HG03060 (cell line): ENCODE measurements at regions not wholly inside any gene's neighbourhood (a gene's known extent, or its start where the extent isn't known, plus 50 kb on each side); places are given as distances from the start of the nearest gene placed in this dataset.
"Not testable (repeated sequence)": the region's sequence is repeated elsewhere in the genome, so short reads cannot be mapped to it uniquely, and the experiment has no call there.

ENCODE experiments used
- ATAC-seq: cut with Tn5 transposase; IDR thresholded peaks from one replicate; pipeline ENCODE4 v1.9.1; 2021; ENCODE audit warnings: low read depth, moderate number of reproducible peaks; ENCODE audit not compliant: unreplicated experiment

GRCh38 chr10:48102410-48103146, 103.0 kb upstream of the FAM25C start:
- not testable (repeated sequence) for ATAC-seq

DNA sequence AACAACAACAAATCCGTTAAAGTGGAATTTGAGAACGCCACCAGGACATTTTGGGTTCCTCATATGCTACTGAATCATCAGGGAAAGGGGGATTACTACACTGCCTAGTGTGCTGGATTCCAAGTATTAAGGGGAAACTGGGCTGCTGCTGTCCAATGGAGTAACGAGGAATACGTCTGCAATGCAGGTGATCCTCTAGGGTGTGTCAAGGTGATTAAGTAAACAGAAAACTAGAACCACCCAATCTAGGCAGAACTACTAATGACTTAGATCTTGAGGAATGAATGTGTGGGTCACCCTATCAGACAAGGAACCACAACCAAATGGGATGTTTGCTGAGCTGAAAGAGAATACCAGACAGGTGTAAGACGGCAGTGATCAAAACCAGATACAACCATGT, 99.3 kb upstream of the FAM25C start:
- not testable (repeated sequence) for ATAC-seq

GRCh38 chr10:48090706-48091105, 91.1 kb upstream of the FAM25C start:
- not testable (repeated sequence) for ATAC-seq

- not testable (repeated sequence) for ATAC-seq
These were observed 88.5 kb upstream of the FAM25C start for GRCh38 chr10:48088087-48088486.

DNA sequence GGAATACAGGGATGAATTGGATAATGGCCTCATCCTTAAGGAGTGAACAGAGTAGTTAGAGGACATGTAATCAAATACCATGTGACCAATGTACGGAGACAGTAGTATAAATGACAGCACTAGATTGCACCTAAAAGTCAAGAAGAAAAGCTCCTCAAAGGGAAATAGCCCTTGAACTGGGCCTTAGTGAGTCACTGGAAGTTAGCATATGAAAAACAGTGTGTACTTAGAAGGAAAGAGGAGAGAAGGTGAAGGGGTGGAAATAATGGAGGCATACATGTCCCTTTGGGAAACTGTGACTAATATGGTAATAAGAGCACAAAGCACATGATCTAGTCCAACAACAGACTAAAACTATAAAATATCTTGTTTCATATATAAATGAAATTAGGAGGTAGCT, 84.9 kb upstream of the FAM25C start:
- ATAC-seq = not testable (repeated sequence)

- not testable (repeated sequence) for ATAC-seq
These were observed 71.6 kb upstream of the FAM25C start for GRCh38 chr10:48071228-48071627.

GRCh38 chr10:48063944-48064625, 64.5 kb upstream of the FAM25C start:
- peak; percentile 96 for ATAC-seq

- not testable (repeated sequence) for ATAC-seq
These were observed 55.8 kb upstream of the FAM25C start for GRCh38 chr10:48055395-48055794.
